ENCODE measurements at regions not wholly inside any gene's neighbourhood (a gene's known extent, or its start where the extent isn't known, plus 50 kb on each side); places are given as distances from the start of the nearest gene placed in this dataset.

GRCh38 chr2:74081030-74081762 lies 66.5 kb downstream of the BOLA3 start:
- TF ChIP-seq, protein P1, sequence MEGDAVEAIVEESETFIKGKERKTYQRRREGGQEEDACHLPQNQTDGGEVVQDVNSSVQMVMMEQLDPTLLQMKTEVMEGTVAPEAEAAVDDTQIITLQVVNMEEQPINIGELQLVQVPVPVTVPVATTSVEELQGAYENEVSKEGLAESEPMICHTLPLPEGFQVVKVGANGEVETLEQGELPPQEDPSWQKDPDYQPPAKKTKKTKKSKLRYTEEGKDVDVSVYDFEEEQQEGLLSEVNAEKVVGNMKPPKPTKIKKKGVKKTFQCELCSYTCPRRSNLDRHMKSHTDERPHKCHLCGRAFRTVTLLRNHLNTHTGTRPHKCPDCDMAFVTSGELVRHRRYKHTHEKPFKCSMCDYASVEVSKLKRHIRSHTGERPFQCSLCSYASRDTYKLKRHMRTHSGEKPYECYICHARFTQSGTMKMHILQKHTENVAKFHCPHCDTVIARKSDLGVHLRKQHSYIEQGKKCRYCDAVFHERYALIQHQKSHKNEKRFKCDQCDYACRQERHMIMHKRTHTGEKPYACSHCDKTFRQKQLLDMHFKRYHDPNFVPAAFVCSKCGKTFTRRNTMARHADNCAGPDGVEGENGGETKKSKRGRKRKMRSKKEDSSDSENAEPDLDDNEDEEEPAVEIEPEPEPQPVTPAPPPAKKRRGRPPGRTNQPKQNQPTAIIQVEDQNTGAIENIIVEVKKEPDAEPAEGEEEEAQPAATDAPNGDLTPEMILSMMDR (IDR thresholded peaks at IDR 0.05; ENCODE audit: poor library complexity) = no peak
- TF ChIP-seq EZH2phosphoT487 (IDR thresholded peaks at IDR 0.05; ENCODE audit: low read depth, severe bottlenecking, unreplicated experiment) = no peak
- no peak for TF ChIP-seq EZH2 (IDR thresholded peaks at IDR 0.05; ENCODE audit: borderline replicate concordance)

Data from hepatocyte (in vitro differentiated cells).